Astrocyte (in vitro differentiated cells and primary cell): ENCODE measurements at regions not wholly inside any gene's neighbourhood (a gene's known extent, or its start where the extent isn't known, plus 50 kb on each side); places are given as distances from the start of the nearest gene placed in this dataset.
A peak's percentile ranks its signal among the peaks of the same experiment; 100 is the strongest.

Experiments
- DNase-seq: peaks from one replicate; pipeline ENCODE4 v3.0.0-alpha.2; 2010; ENCODE audit warnings: low read depth
- FAIRE-seq: peaks from 2 replicates; lab custom pipeline; 2011; peaks lifted over from hg19 to GRCh38; lab: Jason Lieb, UNC
- H2AFZ ChIP-seq: 2 replicates; pipeline ENCODE4 v1.6.0; 2012; ENCODE audit warnings: low read depth, low read length, inconsistent platforms
- H3K27ac ChIP-seq: 2 replicates; pipeline ENCODE4 v1.5.1; 2011; ENCODE audit warnings: low read depth, low read length, inconsistent platforms
- H3K27me3 ChIP-seq: 2 replicates; pipeline ENCODE4 v1.6.0; 2011; ENCODE audit warnings: low read length, inconsistent platforms; ENCODE audit not compliant: insufficient read depth
- H3K36me3 ChIP-seq: 2 replicates; pipeline ENCODE4 v1.5.1; 2011; ENCODE audit warnings: low read length, inconsistent platforms; ENCODE audit not compliant: insufficient read depth
- H3K4me1 ChIP-seq: 2 replicates; pipeline ENCODE4 v1.5.1; 2011; ENCODE audit warnings: low read length, inconsistent platforms; ENCODE audit not compliant: insufficient read depth
- H3K4me2 ChIP-seq: 2 replicates; pipeline ENCODE4 v1.6.0; 2012; ENCODE audit warnings: low read length, inconsistent platforms
- H3K4me3 ChIP-seq: 2 replicates; pipeline ENCODE4 v1.5.1; 2011; ENCODE audit warnings: low read depth, mild to moderate bottlenecking, low read length, inconsistent platforms; ENCODE audit not compliant: insufficient read depth
- H3K79me2 ChIP-seq: 2 replicates; pipeline ENCODE4 v1.6.0; 2012; ENCODE audit warnings: mild to moderate bottlenecking, low read length, inconsistent platforms; ENCODE audit not compliant: insufficient read depth
- H3K9ac ChIP-seq: 2 replicates; pipeline ENCODE4 v1.6.0; 2012; ENCODE audit warnings: mild to moderate bottlenecking, low read length, inconsistent platforms
- H3K9me3 ChIP-seq: 2 replicates; pipeline ENCODE4 v1.5.1; 2012; ENCODE audit warnings: low read depth, mild to moderate bottlenecking, low read length, inconsistent platforms; ENCODE audit not compliant: insufficient read depth
- H4K20me1 ChIP-seq: 2 replicates; pipeline ENCODE4 v1.6.0; 2012; ENCODE audit warnings: low read length, inconsistent platforms; ENCODE audit not compliant: insufficient read depth
- H3K27ac Mint-ChIP-seq: one replicate; pipeline ENCODE4 v1.8.0; 2021; ENCODE audit warnings: mild to moderate bottlenecking, mixed read lengths; ENCODE audit not compliant: unreplicated experiment
- H3K27me3 Mint-ChIP-seq: one replicate; pipeline ENCODE4 v1.8.0; 2021; ENCODE audit warnings: low read depth, mixed read lengths; ENCODE audit not compliant: unreplicated experiment
- H3K36me3 Mint-ChIP-seq: one replicate; pipeline ENCODE4 v1.8.0; 2021; ENCODE audit warnings: low read depth, mixed read lengths; ENCODE audit not compliant: unreplicated experiment
- H3K4me1 Mint-ChIP-seq: one replicate; pipeline ENCODE4 v1.8.0; 2021; ENCODE audit warnings: low read depth, mixed read lengths; ENCODE audit not compliant: unreplicated experiment
- H3K4me3 Mint-ChIP-seq: one replicate; pipeline ENCODE4 v1.8.0; 2021; ENCODE audit warnings: mild to moderate bottlenecking, moderate library complexity, mixed read lengths; ENCODE audit not compliant: unreplicated experiment
- H3K9me3 Mint-ChIP-seq: one replicate; pipeline ENCODE4 v1.8.0; 2021; ENCODE audit warnings: mild to moderate bottlenecking, mixed read lengths; ENCODE audit not compliant: unreplicated experiment
- CTCF ChIP-seq: IDR thresholded peaks from 2 replicates; pipeline ENCODE4 v1.5.1; 2011; ENCODE audit warnings: low read depth, mild to moderate bottlenecking, inconsistent platforms, low read length, moderate library complexity; ENCODE audit not compliant: insufficient read depth
- EZH2 ChIP-seq: IDR thresholded peaks from 2 replicates; pipeline ENCODE4 v1.6.1; 2012; ENCODE audit warnings: mild to moderate bottlenecking, low read length, inconsistent platforms; ENCODE audit not compliant: insufficient read depth

- H3K27ac ChIP-seq, result peak overlapping the region; percentile 97
- H3K27me3 ChIP-seq, result no peaks in the 10 kb centered on the region
- H3K9ac ChIP-seq, result peak overlapping the region; percentile 90
- DNase-seq (no peak), FAIRE-seq (no peak)
- H3K4me2 ChIP-seq, result peak overlapping the region; percentile 85
- H3K36me3 Mint-ChIP-seq, result peaks cover 12% of the 10 kb centered on the region
- no peaks in the 10 kb centered on the region for H3K9me3 ChIP-seq
- peaks cover 40% of the 10 kb centered on the region for H3K4me1 ChIP-seq
- no peaks in the 10 kb centered on the region for H3K27me3 Mint-ChIP-seq
- no peak overlapping the region for H3K4me3 Mint-ChIP-seq
- peaks cover 5% of the 10 kb centered on the region for H3K9me3 Mint-ChIP-seq
- peaks cover 36% of the 10 kb centered on the region for H3K4me1 Mint-ChIP-seq
- no peaks in the 10 kb centered on the region for H3K36me3 ChIP-seq
- H3K4me3 ChIP-seq, result no peak overlapping the region
- no peak for TF ChIP-seq CTCF
- no peak for TF ChIP-seq EZH2
- H2AFZ ChIP-seq, result peak overlapping the region; percentile 54
- H3K27ac Mint-ChIP-seq, result peak overlapping the region; percentile 100
- H3K79me2 ChIP-seq, result peaks cover 40% of the 10 kb centered on the region
- no peaks in the 10 kb centered on the region for H4K20me1 ChIP-seq
Measured at GRCh38 chr10:47136866-47137265, 163.1 kb upstream of the GDF10 start.

GRCh38 chr10:47137311-47137851, 162.6 kb upstream of the GDF10 start:
- Mint-ChIP-seq H3K27ac (peak overlapping the region; percentile 100), H3K9me3 (peaks cover 5% of the 10 kb centered on the region)
- H2AFZ ChIP-seq, result no peak overlapping the region

More at GRCh38 chr10:47137311-47137851, 162.6 kb upstream of the GDF10 start:
- no peaks in the 10 kb centered on the region for H3K27me3 Mint-ChIP-seq
- Histone ChIP-seq H3K27me3 (no peaks in the 10 kb centered on the region), H3K9me3 (no peaks in the 10 kb centered on the region), H3K4me2 (peak overlapping the region; percentile 85), H3K36me3 (no peaks in the 10 kb centered on the region), H4K20me1 (no peaks in the 10 kb centered on the region), H3K4me3 (peak overlapping the region; percentile 63), H3K9ac (peak overlapping the region; percentile 90), H3K4me1 (peaks cover 40% of the 10 kb centered on the region), H3K79me2 (peaks cover 45% of the 10 kb centered on the region), H3K27ac (peak overlapping the region; percentile 97)
- FAIRE-seq (no peak), DNase-seq (peak; percentile 91)
- peak overlapping the region; percentile 56 for H3K4me3 Mint-ChIP-seq
- peaks cover 36% of the 10 kb centered on the region for H3K4me1 Mint-ChIP-seq
- TF ChIP-seq EZH2 (no peak), CTCF (no peak)
- H3K36me3 Mint-ChIP-seq, result peaks cover 12% of the 10 kb centered on the region
